DOHH2 (cell line): ENCODE measurements at regions not wholly inside any gene's neighbourhood (a gene's known extent, or its start where the extent isn't known, plus 50 kb on each side); places are given as distances from the start of the nearest gene placed in this dataset.

Source experiments
- H3F3A ChIP-seq: fragments of 200-600 bp; sonication (generic), shearing (Covaris generic); 2 replicates; pipeline ENCODE4 v1.6.0; 2016; ENCODE audit warnings: antibody characterized with exemption, mild to moderate bottlenecking; ENCODE audit not compliant: control insufficient read depth, insufficient read depth
- H3K27ac ChIP-seq: fragments of 200-600 bp; sonication (generic); 2 replicates; pipeline ENCODE4 v1.5.1; 2014; ENCODE audit warnings: low read depth, mild to moderate bottlenecking, low read length, moderate library complexity
- H3K27me3 ChIP-seq: fragments of 200-600 bp; sonication (generic); 2 replicates; pipeline ENCODE4 v1.6.1; 2014; ENCODE audit warnings: mild to moderate bottlenecking, low read length, mixed read lengths; ENCODE audit not compliant: control insufficient read depth
- H3K36me3 ChIP-seq: fragments of 200-600 bp; sonication (generic); 2 replicates; pipeline ENCODE4 v1.6.1; 2014; ENCODE audit warnings: mild to moderate bottlenecking, low read length, moderate library complexity, mixed read lengths; ENCODE audit not compliant: control insufficient read depth
- H3K4me1 ChIP-seq: fragments of 200-600 bp; sonication (generic); 2 replicates; pipeline ENCODE4 v1.6.1; 2014; ENCODE audit warnings: mild to moderate bottlenecking, low read length, mixed read lengths; ENCODE audit not compliant: control insufficient read depth
- H3K4me2 ChIP-seq: fragments of 200-600 bp; sonication (generic); 2 replicates; pipeline ENCODE4 v1.6.0; 2014; ENCODE audit warnings: mild to moderate bottlenecking, low read length, moderate library complexity
- H3K4me3 ChIP-seq: fragments of 200-600 bp; sonication (generic); 2 replicates; pipeline ENCODE4 v1.5.1; 2014; ENCODE audit warnings: mild to moderate bottlenecking, low read length, mixed read lengths
- H3K79me2 ChIP-seq: fragments of 200-600 bp; sonication (generic); 2 replicates; pipeline ENCODE4 v1.6.1; 2014; ENCODE audit warnings: mild to moderate bottlenecking, low read length, mixed read lengths; ENCODE audit not compliant: control insufficient read depth
- H3K9me2 ChIP-seq: fragments of 200-600 bp; sonication (generic); replicated peaks from 2 replicates; pipeline ENCODE4 v1.6.1; 2014; ENCODE audit warnings: mild to moderate bottlenecking, low read length, mixed read lengths; ENCODE audit not compliant: control insufficient read depth
- H3K9me3 ChIP-seq: fragments of 200-600 bp; sonication (generic); 2 replicates; pipeline ENCODE4 v1.6.1; 2014; ENCODE audit warnings: antibody characterized with exemption, low read length, mixed read lengths; ENCODE audit not compliant: control insufficient read depth, insufficient read depth
- H4K20me1 ChIP-seq: fragments of 200-600 bp; sonication (generic); 2 replicates; pipeline ENCODE4 v1.6.0; 2014; ENCODE audit warnings: low read depth, mild to moderate bottlenecking, antibody characterized with exemption, low read length, moderate library complexity; ENCODE audit not compliant: control insufficient read depth, insufficient read depth
- EZH2phosphoT487 ChIP-seq: fragments of 200-600 bp; sonication (generic); IDR thresholded peaks from 2 replicates; pipeline ENCODE4 v1.6.1; 2017; ENCODE audit warnings: borderline replicate concordance, mild to moderate bottlenecking, antibody characterized with exemption, low read length, moderate library complexity, mixed read lengths
- TF ChIP-seq, protein P1 (sequence below): fragments of 200-600 bp; sonication (generic); IDR thresholded peaks from one replicate; pipeline ENCODE4 v1.5.1; 2014; ENCODE audit warnings: antibody characterized with exemption, mild to moderate bottlenecking, low read depth, low read length; ENCODE audit not compliant: poor library complexity, severe bottlenecking

DNA sequence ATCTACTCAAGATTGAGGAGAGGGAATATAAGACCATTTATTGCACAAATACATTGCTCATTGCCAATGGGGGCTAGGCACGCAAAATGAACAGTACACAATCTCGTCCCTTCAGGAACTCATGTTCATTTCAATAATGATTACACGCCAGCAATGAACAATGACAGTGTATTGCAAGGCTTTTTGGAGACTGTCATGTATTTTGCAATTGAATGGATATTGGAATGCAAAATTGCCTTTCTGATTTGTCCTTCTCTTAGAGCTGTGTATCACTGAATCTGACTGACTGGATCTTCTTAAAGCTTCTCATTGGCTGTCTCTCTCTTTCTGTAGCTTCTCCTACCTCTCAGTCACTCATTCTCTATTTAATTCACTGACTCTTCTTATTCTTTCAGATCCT, 400.2 kb upstream of the DCN start:
- Histone ChIP-seq H3K36me3 (no peaks in the 10 kb centered on the region), H3K4me2 (no peak overlapping the region), H3K27me3 (no peaks in the 10 kb centered on the region), H3K79me2 (no peaks in the 10 kb centered on the region), H3F3A (no peaks in the 10 kb centered on the region), H4K20me1 (no peaks in the 10 kb centered on the region), H3K4me3 (no peak overlapping the region), H3K27ac (no peak overlapping the region), H3K9me2 (no peaks in the 10 kb centered on the region), H3K4me1 (no peaks in the 10 kb centered on the region), H3K9me3 (no peaks in the 10 kb centered on the region)
- TF ChIP-seq, protein P1, sequence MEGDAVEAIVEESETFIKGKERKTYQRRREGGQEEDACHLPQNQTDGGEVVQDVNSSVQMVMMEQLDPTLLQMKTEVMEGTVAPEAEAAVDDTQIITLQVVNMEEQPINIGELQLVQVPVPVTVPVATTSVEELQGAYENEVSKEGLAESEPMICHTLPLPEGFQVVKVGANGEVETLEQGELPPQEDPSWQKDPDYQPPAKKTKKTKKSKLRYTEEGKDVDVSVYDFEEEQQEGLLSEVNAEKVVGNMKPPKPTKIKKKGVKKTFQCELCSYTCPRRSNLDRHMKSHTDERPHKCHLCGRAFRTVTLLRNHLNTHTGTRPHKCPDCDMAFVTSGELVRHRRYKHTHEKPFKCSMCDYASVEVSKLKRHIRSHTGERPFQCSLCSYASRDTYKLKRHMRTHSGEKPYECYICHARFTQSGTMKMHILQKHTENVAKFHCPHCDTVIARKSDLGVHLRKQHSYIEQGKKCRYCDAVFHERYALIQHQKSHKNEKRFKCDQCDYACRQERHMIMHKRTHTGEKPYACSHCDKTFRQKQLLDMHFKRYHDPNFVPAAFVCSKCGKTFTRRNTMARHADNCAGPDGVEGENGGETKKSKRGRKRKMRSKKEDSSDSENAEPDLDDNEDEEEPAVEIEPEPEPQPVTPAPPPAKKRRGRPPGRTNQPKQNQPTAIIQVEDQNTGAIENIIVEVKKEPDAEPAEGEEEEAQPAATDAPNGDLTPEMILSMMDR, result no peak
- no peak for TF ChIP-seq EZH2phosphoT487

DNA sequence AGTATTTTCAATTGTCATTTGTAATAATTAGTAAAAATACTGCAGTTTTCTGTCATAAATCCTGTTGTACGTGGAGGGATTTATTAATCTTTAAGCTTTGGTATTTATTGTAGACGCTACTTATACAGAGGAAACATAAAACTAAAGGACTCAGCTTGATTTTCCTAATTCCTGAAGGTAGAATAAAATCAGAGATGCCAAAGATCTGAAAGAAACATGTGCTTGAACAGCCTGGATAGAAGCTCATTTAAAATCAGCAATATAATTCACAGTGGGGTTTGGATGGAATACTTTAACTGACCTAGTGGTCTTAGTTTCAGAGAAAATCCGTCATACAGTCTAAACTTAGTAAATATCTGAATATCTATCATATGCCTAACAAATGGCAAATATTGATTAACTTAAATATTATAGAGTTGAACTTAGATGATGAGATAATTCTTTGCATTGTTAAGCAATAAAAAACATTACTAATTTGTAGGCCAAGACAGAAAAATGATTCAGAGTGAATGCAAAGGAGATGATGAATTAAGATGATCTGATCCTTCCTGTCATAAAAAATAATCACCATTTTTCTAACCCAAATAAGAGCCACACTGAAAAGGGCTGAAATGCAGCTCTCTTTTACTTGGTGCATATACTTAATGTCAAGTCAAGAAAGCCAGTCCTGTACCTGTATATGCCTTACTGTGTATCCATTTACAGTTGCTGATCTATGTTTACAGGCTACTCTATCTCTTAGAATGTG, 397.1 kb upstream of the DCN start:
- no peak overlapping the region for H3K4me3 ChIP-seq
- TF ChIP-seq, protein P1, result no peak
- TF ChIP-seq EZH2phosphoT487, result no peak
- no peaks in the 10 kb centered on the region for H3K9me2 ChIP-seq

DNA sequence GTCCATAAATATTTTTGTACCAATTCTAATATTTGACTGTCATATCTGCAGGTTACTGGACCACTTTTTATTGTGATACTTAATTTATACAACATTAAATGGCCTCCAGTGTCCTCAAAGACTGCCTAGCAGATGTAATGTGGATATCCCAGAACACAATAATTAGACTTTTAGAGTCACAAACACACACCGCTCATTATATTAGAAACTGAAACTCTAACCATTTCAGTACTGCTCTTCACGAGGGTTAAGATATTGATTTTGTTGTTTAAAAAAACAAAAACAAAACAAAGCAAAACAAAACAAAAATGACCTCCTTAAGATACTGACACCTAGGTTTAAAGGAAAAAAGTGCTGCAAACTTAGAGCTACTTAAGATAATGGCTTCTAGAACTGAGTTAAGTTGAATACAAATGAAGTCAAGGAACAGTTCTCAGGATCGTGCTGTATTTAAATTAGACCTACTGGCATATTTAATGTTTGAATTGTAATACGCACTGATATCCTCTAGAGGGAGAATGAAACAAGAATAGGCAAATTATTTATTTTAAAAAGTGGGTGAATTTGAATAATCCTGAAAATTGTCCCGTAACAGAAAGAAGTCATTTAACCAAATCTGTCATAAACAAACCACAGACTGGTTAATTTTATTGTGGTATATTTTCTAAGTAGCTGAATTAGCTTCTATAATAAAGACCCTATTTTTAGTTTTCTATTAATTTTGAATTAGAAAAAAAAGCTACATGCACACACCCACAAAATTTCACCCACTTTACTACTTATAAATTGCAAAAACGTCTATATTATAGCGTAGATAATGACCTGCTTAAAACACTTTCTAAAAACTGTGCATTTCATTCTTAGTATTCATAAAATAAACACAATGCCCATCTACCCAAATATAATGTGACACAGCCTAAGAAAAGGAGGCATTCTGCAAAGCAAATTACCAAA, 395.2 kb upstream of the DCN start:
- TF ChIP-seq, protein P1, result peak; percentile 47
- TF ChIP-seq EZH2phosphoT487, result no peak
- no peak overlapping the region for H3K4me2 ChIP-seq
- 0 out of 2 replicates have a peak overlapping the region, but pooled peaks have one; percentile 0 for H3K4me3 ChIP-seq
- no peak overlapping the region for H3K27ac ChIP-seq
- no peaks in the 10 kb centered on the region for H3F3A ChIP-seq
- H3K79me2 ChIP-seq, result no peaks in the 10 kb centered on the region
- no peaks in the 10 kb centered on the region for H4K20me1 ChIP-seq
- H3K4me1 ChIP-seq, result no peaks in the 10 kb centered on the region
- no peaks in the 10 kb centered on the region for H3K9me3 ChIP-seq
- no peaks in the 10 kb centered on the region for H3K36me3 ChIP-seq
- peaks cover 2% of the 10 kb centered on the region; the same call in 1 of the 2 replicates for H3K27me3 ChIP-seq
- H3K9me2 ChIP-seq, result no peaks in the 10 kb centered on the region

More for the DNA sequence above, 397.1 kb upstream of the DCN start:
- Histone ChIP-seq H3K4me1 (no peaks in the 10 kb centered on the region), H3K36me3 (no peaks in the 10 kb centered on the region), H3K79me2 (no peaks in the 10 kb centered on the region), H3K27me3 (peaks cover under 1% of the 10 kb centered on the region; the same call in 1 of the 2 replicates), H3K27ac (no peak overlapping the region), H3K4me2 (no peak overlapping the region), H3K9me3 (no peaks in the 10 kb centered on the region), H4K20me1 (no peaks in the 10 kb centered on the region), H3F3A (no peaks in the 10 kb centered on the region)
